ENCODE measurements at regions not wholly inside any gene's neighbourhood (a gene's known extent, or its start where the extent isn't known, plus 50 kb on each side); places are given as distances from the start of the nearest gene placed in this dataset.

- no peak for ATAC-seq (replicated peaks in 1 of 4)
- H3K4me3 Mint-ChIP-seq: no peak overlapping the region
- H3K27ac Mint-ChIP-seq: no peak overlapping the region
- H3K4me3 ChIP-seq (ENCODE audit: control insufficient read depth in 1 of 2, extremely low read depth in 1 of 2, low read length in 1 of 2): no peak overlapping the region
- H3K27me3 ChIP-seq (replicated peaks in 1 of 2; ENCODE audit: control insufficient read depth in 2 of 2, extremely low read depth in 1 of 2, insufficient read depth in 2 of 2, low read length in 1 of 2): no peaks in the 10 kb centered on the region
- H3K36me3 ChIP-seq (ENCODE audit: control insufficient read depth in 2 of 2, extremely low read depth in 1 of 2, insufficient read depth in 1 of 2, low read length in 1 of 2): no peaks in the 10 kb centered on the region
- no peak for DNase-seq
- H3K9me3 Mint-ChIP-seq: peaks cover 18 to 19% (median 19%) of the 10 kb centered on the region in 3 donors
- 61% methylated on average over 4 of the region's 4 CpGs for WGBS (ENCODE audit: insufficient coverage)
- no peak overlapping the region for H3K27ac ChIP-seq (ENCODE audit: low read length)
- H3K4me1 ChIP-seq (ENCODE audit: control insufficient read depth in 1 of 2, extremely low read depth in 1 of 2, insufficient read depth in 2 of 2, low read length in 2 of 2): no peaks in the 10 kb centered on the region
- ChIA-PET POLR2A (no interaction called here), CTCF (no interaction called here)
- H3K36me3 Mint-ChIP-seq: no peaks in the 10 kb centered on the region
- H3K9me3 ChIP-seq: no peaks in the 10 kb centered on the region
- no peaks in the 10 kb centered on the region for H3K27me3 Mint-ChIP-seq
- no peaks in the 10 kb centered on the region for H3K4me1 Mint-ChIP-seq
These were observed 192.6 kb downstream of the PCDH17 start for GRCh38 chr13:57824121-57824520.

GRCh38 chr13:57825066-57825465 lies 193.5 kb downstream of the PCDH17 start:
- Mint-ChIP-seq H3K36me3 (no peaks in the 10 kb centered on the region), H3K4me3 (no peak overlapping the region), H3K27me3 (no peaks in the 10 kb centered on the region), H3K27ac (no peak overlapping the region), H3K4me1 (no peaks in the 10 kb centered on the region), H3K9me3 (peaks cover 19 to 25% (median 24%) of the 10 kb centered on the region in 3 donors)
- Histone ChIP-seq H3K36me3 (ENCODE audit: control insufficient read depth in 2 of 2, extremely low read depth in 1 of 2, insufficient read depth in 1 of 2, low read length in 1 of 2) (no peaks in the 10 kb centered on the region), H3K9me3 (no peaks in the 10 kb centered on the region), H3K4me1 (ENCODE audit: control insufficient read depth in 1 of 2, extremely low read depth in 1 of 2, insufficient read depth in 2 of 2, low read length in 2 of 2) (no peaks in the 10 kb centered on the region), H3K27ac (ENCODE audit: low read length) (no peak overlapping the region), H3K27me3 (replicated peaks in 1 of 2; ENCODE audit: control insufficient read depth in 2 of 2, extremely low read depth in 1 of 2, insufficient read depth in 2 of 2, low read length in 1 of 2) (no peaks in the 10 kb centered on the region), H3K4me3 (ENCODE audit: control insufficient read depth in 1 of 2, extremely low read depth in 1 of 2, low read length in 1 of 2) (no peak overlapping the region)
- POLR2A ChIA-PET: no interaction called here
- WGBS (ENCODE audit: insufficient coverage): no CpG with 5 or more reads among the region's 2 CpGs
- CTCF ChIA-PET: no interaction called here
- no peak for ATAC-seq (replicated peaks in 1 of 4)
- no peak for DNase-seq

GRCh38 chr13:57829496-57829895 lies 198.0 kb downstream of the PCDH17 start:
- Histone ChIP-seq H3K9me3 (no peaks in the 10 kb centered on the region), H3K4me1 (ENCODE audit: control insufficient read depth in 1 of 2, extremely low read depth in 1 of 2, insufficient read depth in 2 of 2, low read length in 2 of 2) (no peaks in the 10 kb centered on the region), H3K27ac (ENCODE audit: low read length) (no peak overlapping the region), H3K4me3 (ENCODE audit: control insufficient read depth in 1 of 2, extremely low read depth in 1 of 2, low read length in 1 of 2) (no peak overlapping the region), H3K27me3 (replicated peaks in 1 of 2; ENCODE audit: control insufficient read depth in 2 of 2, extremely low read depth in 1 of 2, insufficient read depth in 2 of 2, low read length in 1 of 2) (no peaks in the 10 kb centered on the region), H3K36me3 (ENCODE audit: control insufficient read depth in 2 of 2, extremely low read depth in 1 of 2, insufficient read depth in 1 of 2, low read length in 1 of 2) (no peaks in the 10 kb centered on the region)
- ATAC-seq (replicated peaks in 1 of 4) (no peak), DNase-seq (no peak)
- no peaks in the 10 kb centered on the region for H3K27me3 Mint-ChIP-seq
- no peaks in the 10 kb centered on the region for H3K36me3 Mint-ChIP-seq
- ChIA-PET CTCF (no interaction called here), POLR2A (no interaction called here)
- H3K4me3 Mint-ChIP-seq: no peak overlapping the region
- no CpG with 5 or more reads among the region's 3 CpGs for WGBS (ENCODE audit: insufficient coverage)
- H3K9me3 Mint-ChIP-seq: peaks cover 11 to 29% (median 19%) of the 10 kb centered on the region in 3 donors
- no peaks in the 10 kb centered on the region for H3K4me1 Mint-ChIP-seq
- H3K27ac Mint-ChIP-seq: no peak overlapping the region

- WGBS (ENCODE audit: insufficient coverage): 96% methylated on average over 4 of the region's 8 CpGs
- Histone ChIP-seq H3K4me3 (ENCODE audit: control insufficient read depth in 1 of 2, extremely low read depth in 1 of 2, low read length in 1 of 2) (no peak overlapping the region), H3K9me3 (no peaks in the 10 kb centered on the region), H3K4me1 (ENCODE audit: control insufficient read depth in 1 of 2, extremely low read depth in 1 of 2, insufficient read depth in 2 of 2, low read length in 2 of 2) (no peaks in the 10 kb centered on the region), H3K36me3 (ENCODE audit: control insufficient read depth in 2 of 2, extremely low read depth in 1 of 2, insufficient read depth in 1 of 2, low read length in 1 of 2) (no peaks in the 10 kb centered on the region), H3K27me3 (replicated peaks in 1 of 2; ENCODE audit: control insufficient read depth in 2 of 2, extremely low read depth in 1 of 2, insufficient read depth in 2 of 2, low read length in 1 of 2) (no peaks in the 10 kb centered on the region), H3K27ac (ENCODE audit: low read length) (no peak overlapping the region)
- Mint-ChIP-seq H3K4me3 (no peak overlapping the region), H3K27me3 (no peaks in the 10 kb centered on the region), H3K36me3 (no peaks in the 10 kb centered on the region), H3K9me3 (peaks cover 7 to 39% (median 11%) of the 10 kb centered on the region in 3 donors), H3K27ac (no peak overlapping the region), H3K4me1 (no peaks in the 10 kb centered on the region)
- ChIA-PET POLR2A (no interaction called here), CTCF (no interaction called here)
- DNase-seq (no peak), ATAC-seq (replicated peaks in 1 of 4) (no peak)
These were observed 200.6 kb downstream of the PCDH17 start for GRCh38 chr13:57832187-57832586.

- no peak overlapping the region for H3K4me3 ChIP-seq (ENCODE audit: control insufficient read depth in 1 of 2, extremely low read depth in 1 of 2, low read length in 1 of 2)
- no peaks in the 10 kb centered on the region for H3K27me3 ChIP-seq (replicated peaks in 1 of 2; ENCODE audit: control insufficient read depth in 2 of 2, extremely low read depth in 1 of 2, insufficient read depth in 2 of 2, low read length in 1 of 2)
- Mint-ChIP-seq H3K4me3 (no peak overlapping the region), H3K36me3 (no peaks in the 10 kb centered on the region), H3K9me3 (peaks cover 7 to 29% (median 9%) of the 10 kb centered on the region in 3 donors), H3K27me3 (no peaks in the 10 kb centered on the region), H3K27ac (no peak overlapping the region), H3K4me1 (no peaks in the 10 kb centered on the region)
- H3K9me3 ChIP-seq: no peaks in the 10 kb centered on the region
- H3K4me1 ChIP-seq (ENCODE audit: control insufficient read depth in 1 of 2, extremely low read depth in 1 of 2, insufficient read depth in 2 of 2, low read length in 2 of 2): no peaks in the 10 kb centered on the region
- ATAC-seq (replicated peaks in 1 of 4): no peak
- ChIA-PET CTCF (no interaction called here), POLR2A (no interaction called here)
- no peaks in the 10 kb centered on the region for H3K36me3 ChIP-seq (ENCODE audit: control insufficient read depth in 2 of 2, extremely low read depth in 1 of 2, insufficient read depth in 1 of 2, low read length in 1 of 2)
- DNase-seq: no peak
- no peak overlapping the region for H3K27ac ChIP-seq (ENCODE audit: low read length)
These were observed 206.3 kb downstream of the PCDH17 start for GRCh38 chr13:57837801-57838200.

DNA sequence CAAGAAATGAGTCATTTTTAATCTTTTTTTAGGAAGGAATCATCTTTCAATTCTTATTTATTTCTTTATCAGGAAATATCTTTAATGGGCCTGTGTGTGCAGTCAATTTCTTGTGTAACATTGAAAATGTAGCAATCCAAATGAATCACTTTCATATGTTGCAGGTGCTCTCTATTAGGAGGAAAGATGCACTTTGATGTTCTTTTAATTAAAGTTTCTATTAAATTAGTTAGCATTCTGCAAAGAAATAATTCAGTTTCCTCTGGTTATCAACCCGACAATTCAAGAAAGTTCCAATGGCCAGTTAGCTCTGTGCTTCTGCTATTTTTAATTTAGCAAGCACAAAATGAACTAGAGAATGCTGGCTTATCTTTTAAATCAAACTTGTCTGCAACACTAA lies 212.0 kb downstream of the PCDH17 start:
- H3K4me3 ChIP-seq (ENCODE audit: control insufficient read depth in 1 of 2, extremely low read depth in 1 of 2, low read length in 1 of 2): no peak overlapping the region
- ATAC-seq (replicated peaks in 1 of 4) (no peak), DNase-seq (no peak)
- H3K4me1 ChIP-seq (ENCODE audit: control insufficient read depth in 1 of 2, extremely low read depth in 1 of 2, insufficient read depth in 2 of 2, low read length in 2 of 2): no peaks in the 10 kb centered on the region
- no peaks in the 10 kb centered on the region for H3K27me3 Mint-ChIP-seq
- no peaks in the 10 kb centered on the region for H3K27me3 ChIP-seq (replicated peaks in 1 of 2; ENCODE audit: control insufficient read depth in 2 of 2, extremely low read depth in 1 of 2, insufficient read depth in 2 of 2, low read length in 1 of 2)
- ChIA-PET POLR2A (no interaction called here), CTCF (interaction anchor here in 1 of 2 donors (0.6 kb wide), 1 partner anchor 21 kb away, joined by 3 read pairs; no protein-coding TSS in a partner anchor)
- no CpG with 5 or more reads among the region's 1 CpG for WGBS (ENCODE audit: insufficient coverage)
- H3K36me3 Mint-ChIP-seq: no peaks in the 10 kb centered on the region
- no peaks in the 10 kb centered on the region for H3K4me1 Mint-ChIP-seq
- H3K4me3 Mint-ChIP-seq: no peak overlapping the region
- H3K27ac Mint-ChIP-seq: no peak overlapping the region
- H3K36me3 ChIP-seq (ENCODE audit: control insufficient read depth in 2 of 2, extremely low read depth in 1 of 2, insufficient read depth in 1 of 2, low read length in 1 of 2): no peaks in the 10 kb centered on the region
- H3K9me3 ChIP-seq: peaks cover 2% of the 10 kb centered on the region
- H3K27ac ChIP-seq (ENCODE audit: low read length): no peak overlapping the region
- H3K9me3 Mint-ChIP-seq: peaks cover 12 to 24% (median 22%) of the 10 kb centered on the region in 3 donors

DNA sequence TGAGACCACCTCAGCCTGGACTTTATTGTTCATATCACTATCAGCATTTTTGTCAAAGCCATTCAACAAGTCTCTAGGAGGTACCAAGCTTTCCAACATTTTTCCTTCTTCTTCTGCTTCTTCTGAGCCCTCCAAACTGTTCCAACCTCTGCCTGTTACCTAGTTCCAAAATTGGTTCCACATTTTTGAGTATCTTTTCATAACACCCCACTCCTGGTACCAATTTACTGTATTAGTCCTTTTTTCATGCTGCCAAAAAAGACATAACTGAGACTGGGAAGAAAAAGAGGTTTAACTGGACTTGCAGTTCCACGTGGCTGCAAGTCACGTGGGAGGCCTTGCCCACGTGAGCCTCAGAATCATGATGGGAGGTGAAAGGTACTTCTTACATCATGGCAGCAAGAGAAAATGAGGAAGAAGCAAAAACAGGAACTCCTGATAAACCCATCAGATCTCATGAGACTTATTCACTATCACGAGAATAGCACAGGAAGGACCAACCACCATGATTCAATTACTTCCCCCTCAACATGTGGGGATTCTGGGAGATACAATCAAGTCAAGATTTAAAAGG lies 215.1 kb downstream of the PCDH17 start:
- no peak overlapping the region for H3K4me3 ChIP-seq (ENCODE audit: control insufficient read depth in 1 of 2, extremely low read depth in 1 of 2, low read length in 1 of 2)
- DNase-seq (no peak), ATAC-seq (replicated peaks in 1 of 4) (no peak)
- Mint-ChIP-seq H3K4me3 (no peak overlapping the region), H3K27me3 (no peaks in the 10 kb centered on the region), H3K27ac (no peak overlapping the region), H3K9me3 (peaks cover 21 to 25% (median 23%) of the 10 kb centered on the region in 3 donors), H3K36me3 (no peaks in the 10 kb centered on the region), H3K4me1 (no peaks in the 10 kb centered on the region)
- H3K27ac ChIP-seq (ENCODE audit: low read length): no peak overlapping the region
- no peaks in the 10 kb centered on the region for H3K4me1 ChIP-seq (ENCODE audit: control insufficient read depth in 1 of 2, extremely low read depth in 1 of 2, insufficient read depth in 2 of 2, low read length in 2 of 2)
- H3K9me3 ChIP-seq: peaks cover 2% of the 10 kb centered on the region
- no peaks in the 10 kb centered on the region for H3K27me3 ChIP-seq (replicated peaks in 1 of 2; ENCODE audit: control insufficient read depth in 2 of 2, extremely low read depth in 1 of 2, insufficient read depth in 2 of 2, low read length in 1 of 2)
- no CpG with 5 or more reads among the region's 4 CpGs for WGBS (ENCODE audit: insufficient coverage)
- H3K36me3 ChIP-seq (ENCODE audit: control insufficient read depth in 2 of 2, extremely low read depth in 1 of 2, insufficient read depth in 1 of 2, low read length in 1 of 2): no peaks in the 10 kb centered on the region
- POLR2A ChIA-PET: no interaction called here
- CTCF ChIA-PET: no interaction called here

All from T-cell (primary cell).